ENCODE measurements at regions not wholly inside any gene's neighbourhood (a gene's known extent, or its start where the extent isn't known, plus 50 kb on each side); places are given as distances from the start of the nearest gene placed in this dataset.

DNA sequence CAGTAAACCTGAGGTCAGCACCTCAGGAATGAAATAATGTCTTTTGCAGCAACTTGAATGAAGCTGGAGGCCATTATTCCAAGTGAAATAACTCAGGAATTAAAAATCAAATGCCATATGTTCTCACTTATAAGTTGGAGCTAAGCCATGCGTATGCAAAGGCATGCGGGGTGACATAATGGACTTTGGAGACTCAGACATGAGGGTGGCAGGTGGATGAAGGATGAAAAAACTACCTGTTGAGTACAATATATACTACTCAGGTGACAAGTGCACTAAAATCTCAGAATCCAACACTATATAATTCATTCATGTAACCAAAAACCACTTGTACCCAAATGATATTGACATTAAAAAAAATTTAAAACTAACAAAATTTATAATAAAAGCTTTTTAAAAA is 1416.9 kb downstream of the UQCRFS1 start:
- DNase-seq (ENCODE audit: insufficient read length, low spot score): no peak
- no peak for FAIRE-seq

DNA sequence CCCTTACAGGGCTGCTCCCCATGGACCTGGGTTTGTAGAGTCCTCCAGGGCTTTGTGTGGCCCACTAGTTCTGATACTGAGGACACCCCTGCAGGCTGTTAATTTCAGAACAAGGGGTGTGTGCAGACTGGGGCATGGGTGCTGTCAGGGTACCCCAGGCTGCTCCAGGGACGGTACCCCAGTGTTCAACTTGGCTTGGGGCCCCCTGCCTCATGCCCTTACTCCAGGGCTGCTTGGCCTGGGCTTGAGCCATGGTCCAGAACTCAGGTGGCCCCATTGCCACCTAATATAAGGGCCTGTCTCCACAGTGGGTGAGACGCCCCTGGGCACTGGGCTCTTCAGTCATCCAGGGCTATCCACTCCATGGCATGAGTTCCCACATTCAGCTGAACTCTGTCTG is 1417.6 kb downstream of the UQCRFS1 start:
- FAIRE-seq (no peak), DNase-seq (ENCODE audit: insufficient read length, low spot score) (no peak)

DNA sequence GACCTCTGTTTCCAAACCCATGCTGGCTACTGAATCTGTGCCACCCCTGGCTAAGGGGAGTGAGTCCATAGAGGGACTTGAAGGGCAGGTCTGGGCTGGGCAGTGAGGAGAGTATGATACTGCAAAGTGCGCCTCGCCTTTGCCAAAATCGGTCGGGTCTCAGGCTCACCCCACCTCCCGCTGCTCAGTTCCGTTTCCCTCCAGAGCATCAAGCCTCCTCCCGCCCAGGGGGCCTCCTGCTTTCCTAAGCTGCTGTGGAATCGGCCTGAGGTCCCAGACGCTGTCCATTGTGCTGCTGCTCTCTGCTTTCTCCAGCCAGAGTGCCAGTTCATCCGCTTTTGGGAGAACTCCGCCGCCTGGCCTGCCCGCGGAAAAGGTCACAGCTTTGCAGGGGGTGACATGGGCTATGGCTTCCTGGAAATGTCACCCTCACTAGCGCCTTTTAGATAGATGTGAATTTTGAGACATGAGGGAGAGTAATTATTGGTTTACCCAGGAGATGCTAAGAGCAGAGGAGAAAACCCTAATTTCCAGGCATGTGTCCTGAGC is 1418.4 kb downstream of the UQCRFS1 start:
- DNase-seq (ENCODE audit: insufficient read length, low spot score): no peak
- FAIRE-seq: no peak

DNA sequence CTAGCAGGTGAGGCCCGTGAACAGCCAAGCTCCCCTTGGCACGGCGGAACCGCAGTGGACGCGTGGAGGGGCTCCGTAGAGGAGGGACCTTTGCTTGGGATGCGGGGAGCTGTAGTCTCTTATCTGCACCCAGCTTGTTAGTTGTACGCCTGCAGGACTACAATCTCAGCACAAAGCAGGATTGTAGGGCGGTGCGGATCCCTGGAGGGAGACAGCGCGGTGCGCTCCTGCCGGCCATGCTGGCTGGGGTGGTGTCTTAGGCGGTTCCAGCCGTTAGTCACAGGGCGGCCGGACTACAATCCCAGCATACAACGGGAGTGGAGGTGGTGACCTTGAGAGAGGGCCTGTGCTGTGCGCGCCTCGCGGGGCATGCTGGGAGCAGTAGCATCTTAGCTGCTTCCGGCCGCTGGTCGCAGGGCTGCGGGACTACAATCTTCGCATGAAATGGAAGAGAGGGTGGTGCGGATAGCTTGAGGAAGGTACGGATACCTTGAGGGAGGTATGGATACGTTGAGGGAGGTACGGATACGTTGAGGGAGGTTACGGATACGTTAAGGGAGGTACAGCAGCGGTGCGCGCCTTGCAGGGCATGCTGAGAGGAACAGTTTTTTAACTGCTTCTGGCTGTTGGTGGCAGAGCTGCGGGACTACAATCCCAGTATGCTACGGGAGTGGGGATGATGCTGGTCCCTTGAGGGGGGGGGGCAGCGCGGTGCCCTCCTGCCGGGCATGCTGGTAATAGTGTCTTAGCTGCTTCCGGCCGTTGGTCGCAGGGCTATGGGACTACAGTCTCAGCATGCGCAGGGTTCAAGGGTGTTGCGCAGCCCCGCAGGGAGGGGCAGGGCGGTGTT is 1419.1 kb downstream of the UQCRFS1 start:
- DNase-seq (ENCODE audit: insufficient read length, low spot score) (peak; percentile 97), FAIRE-seq (peak; percentile 98)

DNA sequence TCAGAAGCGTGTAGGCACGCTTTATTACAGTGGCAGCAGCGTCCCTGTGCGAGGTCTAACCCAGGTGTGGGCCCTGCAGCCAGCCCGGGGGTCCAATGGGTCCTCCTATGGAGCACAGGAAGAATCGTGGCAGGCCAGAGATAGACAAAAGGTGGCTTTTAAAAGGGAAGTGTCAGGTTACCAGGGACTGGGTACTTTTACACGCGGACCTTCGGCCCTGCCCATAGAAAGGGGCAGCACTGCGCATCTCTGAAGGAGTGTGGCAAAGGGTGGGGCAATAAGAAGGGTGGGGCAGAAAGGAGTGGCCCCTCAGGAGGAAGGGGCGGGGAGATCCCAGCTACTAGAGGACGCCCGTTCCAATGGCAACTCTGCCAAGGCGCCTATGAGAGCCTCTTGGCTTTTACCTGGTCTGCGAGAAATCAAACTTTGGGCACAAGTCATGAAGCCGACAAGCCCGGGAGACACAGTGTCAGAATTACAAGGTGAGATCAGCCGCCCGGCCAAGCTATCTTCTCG is 1419.8 kb downstream of the UQCRFS1 start:
- peak; percentile 71 for FAIRE-seq
- peak; percentile 88 for DNase-seq (ENCODE audit: insufficient read length, low spot score)

DNA sequence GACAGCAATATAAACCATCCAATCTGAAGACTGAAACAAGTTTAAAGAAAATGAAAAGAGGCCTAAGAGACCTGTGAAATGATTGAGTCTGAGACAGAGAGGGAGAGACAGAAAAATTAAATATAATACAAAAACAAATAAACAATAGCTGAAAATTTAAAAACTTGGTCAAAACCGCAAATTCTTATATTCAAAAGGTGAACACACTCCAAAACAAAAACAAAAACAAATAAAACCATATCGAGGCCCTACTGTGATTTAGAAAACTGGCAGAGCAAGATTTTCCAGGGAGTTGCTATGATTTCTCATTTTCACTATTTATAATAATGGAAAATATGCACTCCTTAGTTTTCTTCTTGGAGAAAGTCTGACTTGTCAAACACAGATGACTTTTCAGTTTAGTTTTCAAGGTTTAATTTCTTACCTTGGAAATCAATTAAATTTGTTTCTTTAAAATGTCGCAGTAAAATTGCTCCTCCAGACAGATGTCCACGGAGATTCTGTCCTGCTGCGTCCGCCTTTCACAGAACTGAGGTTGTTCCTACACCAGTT is 1420.3 kb downstream of the UQCRFS1 start:
- FAIRE-seq (no peak), DNase-seq (ENCODE audit: insufficient read length, low spot score) (no peak)

DNA sequence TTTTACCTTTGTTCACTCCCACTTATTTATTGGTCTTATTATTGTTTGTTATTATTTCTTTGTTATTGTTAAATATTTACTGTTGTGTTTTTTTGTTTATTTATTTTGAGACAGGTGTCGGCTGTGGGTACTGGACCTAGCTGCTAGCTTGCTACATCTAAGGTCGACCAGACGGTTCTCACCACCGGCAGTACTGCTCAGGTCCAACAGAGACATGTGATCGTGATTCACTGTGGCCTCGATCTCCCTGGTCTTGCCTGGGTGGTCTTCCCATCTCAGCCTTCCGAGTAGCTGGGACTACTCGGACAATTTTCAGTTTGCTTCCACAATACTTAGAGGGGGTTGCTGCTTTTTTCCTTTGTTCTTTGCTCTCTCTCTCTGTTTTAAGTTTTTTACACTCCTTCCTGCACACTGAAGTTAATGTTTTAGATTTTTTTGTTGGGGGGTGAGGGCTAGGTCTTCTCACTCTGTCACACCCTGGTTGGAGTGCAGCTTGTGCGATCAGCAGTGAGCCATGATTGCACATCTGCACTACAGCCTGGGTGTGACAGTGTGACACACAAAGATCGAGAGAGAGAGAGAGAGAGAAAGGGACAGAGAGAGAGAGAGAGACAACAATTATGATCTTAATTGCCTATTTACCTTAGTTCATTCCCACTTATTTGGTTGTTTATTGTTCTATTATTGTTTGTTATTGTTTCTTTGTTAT is 1432.4 kb downstream of the UQCRFS1 start:
- DNase-seq (ENCODE audit: insufficient read length, low spot score) (no peak), FAIRE-seq (no peak)

DNA sequence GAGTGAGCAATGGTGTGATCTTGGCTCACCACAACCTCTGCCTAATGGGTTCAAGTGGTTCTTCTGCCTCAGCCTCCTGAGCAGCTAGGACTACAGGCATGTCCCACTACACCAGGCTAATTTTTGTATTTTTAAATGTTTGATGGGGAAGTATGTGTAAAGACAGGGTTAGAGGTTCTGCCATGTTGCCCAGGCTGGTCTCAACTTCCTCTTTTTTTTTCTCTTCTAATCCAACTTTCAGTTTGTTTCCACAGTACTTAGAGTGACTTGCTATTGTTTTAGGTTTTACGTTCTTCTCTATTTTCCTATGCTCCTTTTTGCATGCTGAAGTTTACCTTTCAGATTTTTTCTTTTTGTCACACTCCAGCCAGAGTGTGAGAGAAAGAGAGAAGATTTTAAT is 1433.0 kb downstream of the UQCRFS1 start:
- FAIRE-seq (no peak), DNase-seq (ENCODE audit: insufficient read length, low spot score) (no peak)

DNA sequence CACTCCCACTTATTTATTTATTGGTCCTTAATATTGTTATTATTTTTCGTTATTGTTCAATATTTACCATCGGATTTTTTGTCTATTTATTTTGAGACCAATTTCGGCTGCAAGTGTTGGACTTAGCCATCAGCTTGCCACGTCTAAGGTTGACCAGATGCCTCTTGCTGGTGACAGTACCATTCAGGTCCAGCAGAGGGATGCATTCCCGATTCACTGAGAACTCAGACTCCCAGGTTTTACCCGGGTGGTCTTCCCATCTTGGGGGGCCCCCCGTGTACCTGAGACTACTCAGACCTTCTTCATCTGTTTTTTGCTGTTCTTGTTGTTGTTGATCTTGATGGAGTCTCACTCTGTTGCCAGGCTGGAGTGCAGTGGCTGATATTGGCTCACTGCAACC is 1435.2 kb downstream of the UQCRFS1 start:
- DNase-seq (ENCODE audit: insufficient read length, low spot score) (no peak), FAIRE-seq (no peak)

DNA sequence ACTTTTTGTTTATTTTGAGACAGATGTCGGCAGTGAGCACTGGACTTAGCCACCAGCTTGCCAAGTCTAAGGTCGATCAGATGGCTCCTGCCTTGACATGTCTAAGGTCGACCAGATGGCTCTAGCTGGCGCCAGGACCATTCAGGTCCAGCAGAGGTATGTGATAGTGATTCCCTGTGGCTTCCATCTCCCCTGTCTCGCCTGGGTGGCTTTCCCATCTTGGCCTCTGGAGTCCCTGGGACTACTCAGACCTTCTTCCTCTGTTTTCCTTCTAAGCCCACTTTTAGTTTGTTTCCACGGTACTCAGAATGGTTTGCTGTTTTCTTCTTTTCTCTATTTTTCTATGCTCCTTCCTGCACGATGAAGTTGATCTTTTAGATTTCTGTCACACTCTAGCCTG is 1435.7 kb downstream of the UQCRFS1 start:
- FAIRE-seq: no peak

DNA sequence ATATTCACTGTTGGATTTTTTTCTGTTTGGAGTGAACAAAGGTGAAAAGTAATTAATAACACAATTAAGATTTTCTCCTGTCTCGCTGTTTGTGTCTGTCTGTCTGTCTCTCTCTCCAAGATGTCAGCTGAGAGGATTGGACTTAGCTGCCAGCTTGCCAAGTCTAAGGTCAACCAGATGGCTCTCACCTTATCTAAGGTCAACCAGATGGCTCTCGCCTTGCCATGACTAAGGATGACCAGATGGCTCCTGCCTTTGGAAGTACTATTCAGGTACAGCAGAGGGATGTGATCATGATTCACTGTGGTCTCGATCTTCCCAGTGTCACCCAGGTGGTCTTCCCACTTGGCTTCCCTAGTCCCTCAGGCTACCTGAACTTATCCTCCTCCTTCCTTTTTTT is 1436.4 kb downstream of the UQCRFS1 start:
- DNase-seq (ENCODE audit: insufficient read length, low spot score) (no peak), FAIRE-seq (no peak)

More for the DNA sequence above, 1435.7 kb downstream of the UQCRFS1 start:
- DNase-seq (ENCODE audit: insufficient read length, low spot score): no peak

DNA sequence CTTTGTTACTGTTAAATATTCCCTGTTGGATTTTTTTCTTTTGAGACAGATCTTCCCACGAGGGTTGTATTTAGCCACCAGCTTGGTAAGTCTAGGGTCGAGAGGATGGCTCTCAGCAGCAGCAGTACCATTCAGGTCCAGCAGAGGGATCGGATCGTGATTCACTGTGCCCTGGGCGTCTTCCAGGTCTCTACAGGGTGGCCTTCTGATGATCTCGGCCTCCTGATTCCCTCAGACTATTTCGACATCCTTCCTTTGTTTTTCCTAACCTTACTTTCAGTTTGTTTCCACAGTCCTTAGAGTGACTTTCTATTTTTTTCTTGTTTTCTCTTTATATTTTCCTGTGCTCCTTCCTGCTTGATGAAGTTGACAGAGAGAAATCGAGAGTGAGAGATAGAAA is 1436.9 kb downstream of the UQCRFS1 start:
- FAIRE-seq (no peak), DNase-seq (ENCODE audit: insufficient read length, low spot score) (no peak)

DNA sequence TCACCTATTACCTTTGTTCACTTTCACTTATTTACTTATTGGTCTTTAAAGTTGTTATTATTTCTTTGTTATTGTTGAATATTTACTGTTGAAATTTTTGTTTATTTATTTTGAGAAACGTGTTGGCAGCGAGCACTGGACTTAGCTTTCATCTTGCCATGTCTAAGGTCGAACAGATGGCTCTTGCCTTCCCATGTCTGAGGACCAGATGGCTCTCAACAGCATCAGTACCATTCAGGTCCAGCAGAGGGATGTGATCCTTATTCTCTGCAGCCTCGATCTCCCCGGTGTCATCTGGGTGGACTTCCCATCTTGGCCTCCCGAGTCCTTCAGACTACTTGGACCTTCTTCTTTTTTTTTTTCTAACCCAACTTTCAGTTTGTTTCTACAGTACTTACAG is 1437.6 kb downstream of the UQCRFS1 start:
- no peak for FAIRE-seq

DNA sequence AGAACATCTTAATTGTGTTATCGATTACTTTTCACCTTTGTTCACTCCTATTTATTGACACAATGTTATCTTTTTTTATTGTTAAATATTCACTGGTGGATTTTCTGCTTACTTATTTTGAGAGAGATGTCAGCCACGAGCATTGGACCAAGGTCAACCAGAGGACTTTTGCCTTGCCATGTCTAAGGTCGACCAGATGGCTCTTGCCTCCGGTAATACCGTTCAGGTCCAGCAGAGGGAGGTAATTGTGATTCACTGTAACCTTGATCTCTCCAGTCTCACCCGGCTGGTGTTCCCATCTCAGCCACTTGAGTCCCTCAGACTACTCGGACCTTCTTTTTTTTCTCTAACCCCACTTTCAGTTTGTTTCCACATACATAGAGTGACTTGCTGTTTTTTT is 1438.1 kb downstream of the UQCRFS1 start:
- FAIRE-seq (no peak), DNase-seq (ENCODE audit: insufficient read length, low spot score) (no peak)

More for the DNA sequence above, 1437.6 kb downstream of the UQCRFS1 start:
- DNase-seq (ENCODE audit: insufficient read length, low spot score): no peak

DNA sequence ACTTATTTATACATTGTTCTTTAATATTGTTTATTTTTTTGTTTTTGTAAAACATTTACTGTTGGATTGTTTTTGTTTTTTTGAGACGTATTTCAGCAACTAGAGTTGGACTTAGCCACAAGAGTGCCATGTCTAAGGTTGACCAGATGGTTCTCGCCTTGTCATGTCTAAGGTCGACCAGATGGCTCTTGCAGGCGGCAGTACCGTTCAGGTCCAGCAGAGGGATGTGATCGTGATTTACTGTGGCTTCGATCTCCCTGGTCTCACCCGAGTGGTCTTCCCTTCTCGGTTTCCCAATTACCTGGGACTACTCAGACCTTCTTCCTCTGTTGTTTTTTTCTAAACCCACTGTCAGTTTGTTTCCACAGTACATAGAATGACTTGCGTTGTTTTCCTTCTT is 1438.6 kb downstream of the UQCRFS1 start:
- no peak for FAIRE-seq
- no peak for DNase-seq (ENCODE audit: insufficient read length, low spot score)

DNA sequence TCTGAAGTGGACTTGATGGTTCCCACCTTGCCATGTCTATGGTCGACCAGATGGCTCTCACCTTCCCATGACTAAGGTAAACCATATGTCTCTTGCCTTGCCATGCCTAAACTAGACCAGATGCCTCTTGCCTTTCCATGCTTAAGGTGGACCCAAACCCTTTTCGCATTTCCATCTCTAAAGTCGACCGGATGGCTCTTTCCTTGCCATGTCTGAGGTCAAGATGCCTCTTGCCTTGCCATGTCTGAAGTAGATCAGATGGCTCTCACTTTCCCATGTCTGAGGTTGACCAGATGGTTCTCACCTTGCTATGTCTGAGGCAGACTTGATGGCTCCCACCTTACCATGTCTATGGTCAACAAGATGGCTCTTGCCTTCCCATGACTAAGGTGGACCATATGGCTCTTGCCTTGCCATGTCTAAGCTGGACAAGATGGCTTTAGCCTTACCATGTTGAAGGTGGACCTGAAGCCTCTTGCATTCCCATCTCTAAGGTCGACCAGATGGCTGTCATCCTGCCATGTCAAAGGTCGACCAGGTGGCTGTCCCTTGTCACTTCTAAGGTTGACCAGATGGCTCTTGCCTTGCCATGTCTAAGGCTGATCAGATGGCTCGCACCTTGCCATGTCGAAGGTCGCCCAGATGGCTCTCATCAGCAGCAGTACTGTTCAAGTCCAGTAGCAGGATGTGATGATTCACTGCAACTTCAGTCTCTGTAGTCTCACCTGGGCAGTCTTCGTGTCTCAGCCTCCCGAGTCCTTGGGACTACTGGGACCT is 1439.4 kb downstream of the UQCRFS1 start:
- no peak for DNase-seq (ENCODE audit: insufficient read length, low spot score)
- no peak for FAIRE-seq

DNA sequence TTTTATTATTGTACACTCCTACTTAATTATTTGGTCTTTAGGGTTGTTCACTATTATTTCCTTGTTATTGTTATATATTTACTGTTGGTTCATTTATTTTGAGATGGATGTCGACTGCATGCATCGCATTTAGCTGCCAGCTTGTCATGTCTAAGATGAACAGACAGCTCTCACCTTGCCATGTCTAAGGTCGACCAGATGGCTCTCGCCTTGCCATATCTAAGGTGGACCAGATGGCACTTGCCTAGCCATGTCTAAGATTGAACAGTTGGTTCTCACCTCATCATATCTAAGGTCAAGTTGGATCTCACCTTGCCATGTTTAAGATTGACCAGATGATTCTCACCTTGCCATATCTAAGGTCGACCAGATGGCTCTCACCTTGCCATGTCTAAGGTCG is 1440.9 kb downstream of the UQCRFS1 start:
- no peak for DNase-seq (ENCODE audit: insufficient read length, low spot score)
- FAIRE-seq: no peak

DNA sequence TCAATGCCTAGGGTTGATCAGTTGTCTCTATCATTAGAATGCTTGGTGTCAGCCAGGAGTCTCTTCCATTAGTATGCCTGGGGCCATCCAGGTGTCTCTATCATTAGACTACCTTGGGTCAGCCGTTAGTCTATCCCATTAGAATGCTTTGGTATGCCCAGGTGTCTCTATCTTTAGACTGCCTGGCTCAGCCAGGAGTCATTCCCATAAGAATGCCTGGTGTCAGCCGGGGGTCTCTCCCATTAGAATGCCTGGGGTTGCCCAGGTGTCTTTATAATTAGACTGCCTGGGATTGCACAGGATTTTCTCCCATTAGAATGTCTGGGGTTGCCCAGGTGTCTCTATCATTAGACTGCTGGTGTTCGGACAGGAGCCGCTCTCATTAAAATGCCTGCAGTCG is 1442.9 kb downstream of the UQCRFS1 start:
- no peak for FAIRE-seq
- DNase-seq (ENCODE audit: insufficient read length, low spot score): no peak

DNA sequence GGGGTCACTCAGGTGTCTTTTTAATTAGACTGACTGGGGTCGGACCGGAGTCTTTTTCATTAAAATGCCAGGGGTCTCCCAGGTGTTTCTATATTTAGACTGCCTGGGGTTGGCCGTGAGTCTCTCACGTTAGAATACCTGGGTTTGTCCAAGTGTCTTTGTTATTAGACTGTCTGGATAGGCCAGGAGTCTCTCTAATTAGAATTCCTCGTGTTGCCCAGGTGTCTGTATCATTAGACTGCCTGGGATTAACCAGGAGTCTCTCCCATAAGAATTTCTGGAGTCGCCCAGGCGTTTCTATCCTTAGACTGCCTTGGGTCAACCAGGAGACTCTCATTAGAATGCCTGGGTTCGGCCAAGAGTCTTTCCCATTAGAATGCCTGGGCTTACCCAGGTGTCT is 1445.7 kb downstream of the UQCRFS1 start:
- FAIRE-seq: no peak
- DNase-seq (ENCODE audit: insufficient read length, low spot score): no peak

DNA sequence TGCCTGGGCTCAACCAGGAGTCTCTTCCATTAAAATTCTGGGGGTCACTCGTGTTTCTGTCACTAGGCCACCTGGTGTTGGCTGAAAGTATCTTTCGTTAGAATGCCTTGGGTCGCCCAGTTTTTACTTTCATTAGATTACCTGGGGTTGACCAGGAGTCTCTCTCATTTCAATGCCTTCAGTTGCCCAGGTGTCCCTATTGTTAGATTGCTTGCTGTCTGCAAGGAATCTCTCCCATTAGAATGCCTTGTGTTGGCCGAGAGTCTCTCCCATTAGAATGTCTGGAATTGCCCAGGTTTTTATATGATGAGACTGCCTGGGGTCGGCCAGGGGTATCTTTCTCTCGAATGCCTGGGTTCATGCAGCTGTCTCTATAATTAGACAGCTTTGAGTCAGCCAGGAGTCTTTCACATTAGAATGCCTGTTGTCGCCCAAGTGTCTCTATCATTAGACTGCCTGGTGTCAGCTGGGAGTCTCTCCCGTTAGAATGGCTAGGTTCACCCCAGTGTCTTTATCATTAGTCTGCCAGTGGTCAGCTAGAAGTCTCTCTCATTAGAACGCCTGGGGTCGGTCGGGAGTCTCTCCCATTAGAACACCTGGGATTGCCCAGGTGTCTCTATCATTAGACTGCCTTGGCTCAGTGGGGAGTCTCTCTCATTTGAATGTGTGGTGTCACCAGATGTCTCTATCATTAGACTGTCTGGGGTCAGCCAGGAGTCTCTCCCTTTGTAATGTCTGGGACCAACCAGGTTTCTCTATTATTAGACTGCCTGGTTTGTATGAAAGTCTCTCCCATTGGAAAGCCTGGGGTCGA is 1446.8 kb downstream of the UQCRFS1 start:
- FAIRE-seq (no peak), DNase-seq (ENCODE audit: insufficient read length, low spot score) (no peak)

All from HTR-8/SVneo (cell line).